ENCODE measurements at regions not wholly inside any gene's neighbourhood (a gene's known extent, or its start where the extent isn't known, plus 50 kb on each side); places are given as distances from the start of the nearest gene placed in this dataset.

- TF ChIP-seq CTCF (IDR thresholded peaks at IDR 0.05) (no peak), POLR2A (IDR thresholded peaks at IDR 0.05) (no peak)
Observed at GRCh38 chr5:124581738-124582560, 164.5 kb downstream of the ZNF608 start.
